ENCODE measurements at regions not wholly inside any gene's neighbourhood (a gene's known extent, or its start where the extent isn't known, plus 50 kb on each side); places are given as distances from the start of the nearest gene placed in this dataset.
"Not testable (repeated sequence)": the region's sequence is repeated elsewhere in the genome, so short reads cannot be mapped to it uniquely, and the experiment has no call there.

DNA sequence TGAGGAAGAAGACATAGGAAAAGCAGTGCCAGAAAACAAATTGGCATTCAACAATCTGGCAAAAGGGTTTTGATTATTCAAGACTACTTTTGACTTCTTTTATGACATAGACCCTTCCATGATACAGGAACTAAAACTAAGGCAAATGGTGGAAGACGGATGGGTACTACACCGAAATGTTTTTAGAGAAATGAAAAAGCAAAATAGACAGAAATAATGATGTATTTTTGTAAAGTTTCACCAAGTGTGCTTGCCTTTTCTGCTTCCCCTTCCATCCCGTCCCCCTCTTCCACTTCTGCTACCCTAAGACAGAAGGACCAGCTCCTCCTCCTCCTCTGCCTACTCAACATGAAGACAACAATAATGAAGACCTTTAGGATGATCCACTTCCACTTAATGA, 53.4 kb upstream of the PARP8 start:
- TF ChIP-seq, protein P1, sequence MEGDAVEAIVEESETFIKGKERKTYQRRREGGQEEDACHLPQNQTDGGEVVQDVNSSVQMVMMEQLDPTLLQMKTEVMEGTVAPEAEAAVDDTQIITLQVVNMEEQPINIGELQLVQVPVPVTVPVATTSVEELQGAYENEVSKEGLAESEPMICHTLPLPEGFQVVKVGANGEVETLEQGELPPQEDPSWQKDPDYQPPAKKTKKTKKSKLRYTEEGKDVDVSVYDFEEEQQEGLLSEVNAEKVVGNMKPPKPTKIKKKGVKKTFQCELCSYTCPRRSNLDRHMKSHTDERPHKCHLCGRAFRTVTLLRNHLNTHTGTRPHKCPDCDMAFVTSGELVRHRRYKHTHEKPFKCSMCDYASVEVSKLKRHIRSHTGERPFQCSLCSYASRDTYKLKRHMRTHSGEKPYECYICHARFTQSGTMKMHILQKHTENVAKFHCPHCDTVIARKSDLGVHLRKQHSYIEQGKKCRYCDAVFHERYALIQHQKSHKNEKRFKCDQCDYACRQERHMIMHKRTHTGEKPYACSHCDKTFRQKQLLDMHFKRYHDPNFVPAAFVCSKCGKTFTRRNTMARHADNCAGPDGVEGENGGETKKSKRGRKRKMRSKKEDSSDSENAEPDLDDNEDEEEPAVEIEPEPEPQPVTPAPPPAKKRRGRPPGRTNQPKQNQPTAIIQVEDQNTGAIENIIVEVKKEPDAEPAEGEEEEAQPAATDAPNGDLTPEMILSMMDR (IDR thresholded peaks at IDR 0.05; ENCODE audit: extremely low read depth in 1 of 2, insufficient read depth in 1 of 2, low read depth in 1 of 2, low read length in 2 of 2), result not testable (repeated sequence)
- not testable (repeated sequence) for TF ChIP-seq POLR2A (IDR thresholded peaks at IDR 0.05; ENCODE audit: low read depth, low read length); POLR2AphosphoS5 (IDR thresholded peaks at IDR 0.05; ENCODE audit: insufficient read depth, low read depth, low read length)

All from endothelial cell of umbilical vein (primary cell).